IMR-90 (cell line): ENCODE measurements at regions not wholly inside any gene's neighbourhood (a gene's known extent, or its start where the extent isn't known, plus 50 kb on each side); places are given as distances from the start of the nearest gene placed in this dataset.

Experiments
- RCOR1 ChIP-seq: IDR thresholded peaks from 2 replicates; pipeline ENCODE4 v1.6.1; 2012; ENCODE audit warnings: mild to moderate bottlenecking, low read length, improper control_type of control experiment; ENCODE audit not compliant: insufficient replicate concordance
- TF ChIP-seq, protein P1 (sequence below): conservative IDR thresholded peaks from 2 replicates; pipeline ENCODE4 v1.5.1; 2012; ENCODE audit warnings: mild to moderate bottlenecking, low read depth, low read length, improper control_type of control experiment

DNA sequence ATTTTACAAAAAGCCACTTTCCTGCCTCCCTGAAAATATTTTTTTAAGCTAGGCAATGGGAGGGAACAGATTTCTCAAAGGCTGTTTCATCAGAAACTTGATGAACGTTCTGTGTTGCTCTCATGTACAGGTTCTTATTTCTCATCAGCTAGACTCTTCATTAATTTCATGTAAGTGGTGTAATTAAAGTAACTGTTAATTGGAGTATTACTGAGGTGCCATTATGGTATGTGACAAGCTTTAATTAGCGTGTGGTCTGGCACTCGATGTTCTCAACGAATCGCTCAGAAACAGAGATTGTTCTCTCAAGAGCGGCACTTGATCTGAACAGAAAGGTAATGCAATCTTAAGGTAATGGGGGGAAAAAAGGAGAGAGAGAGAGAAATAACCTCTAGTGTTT lies 81.9 kb upstream of the MYCN start:
- TF ChIP-seq RCOR1: no peak
- TF ChIP-seq, protein P1, sequence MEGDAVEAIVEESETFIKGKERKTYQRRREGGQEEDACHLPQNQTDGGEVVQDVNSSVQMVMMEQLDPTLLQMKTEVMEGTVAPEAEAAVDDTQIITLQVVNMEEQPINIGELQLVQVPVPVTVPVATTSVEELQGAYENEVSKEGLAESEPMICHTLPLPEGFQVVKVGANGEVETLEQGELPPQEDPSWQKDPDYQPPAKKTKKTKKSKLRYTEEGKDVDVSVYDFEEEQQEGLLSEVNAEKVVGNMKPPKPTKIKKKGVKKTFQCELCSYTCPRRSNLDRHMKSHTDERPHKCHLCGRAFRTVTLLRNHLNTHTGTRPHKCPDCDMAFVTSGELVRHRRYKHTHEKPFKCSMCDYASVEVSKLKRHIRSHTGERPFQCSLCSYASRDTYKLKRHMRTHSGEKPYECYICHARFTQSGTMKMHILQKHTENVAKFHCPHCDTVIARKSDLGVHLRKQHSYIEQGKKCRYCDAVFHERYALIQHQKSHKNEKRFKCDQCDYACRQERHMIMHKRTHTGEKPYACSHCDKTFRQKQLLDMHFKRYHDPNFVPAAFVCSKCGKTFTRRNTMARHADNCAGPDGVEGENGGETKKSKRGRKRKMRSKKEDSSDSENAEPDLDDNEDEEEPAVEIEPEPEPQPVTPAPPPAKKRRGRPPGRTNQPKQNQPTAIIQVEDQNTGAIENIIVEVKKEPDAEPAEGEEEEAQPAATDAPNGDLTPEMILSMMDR: no peak
